GM18511 (cell line): ENCODE measurements at regions not wholly inside any gene's neighbourhood (a gene's known extent, or its start where the extent isn't known, plus 50 kb on each side); places are given as distances from the start of the nearest gene placed in this dataset.

Experiments
- ATAC-seq: cut with Tn5 transposase; IDR thresholded peaks from one replicate; pipeline ENCODE4 v1.9.1; 2021; ENCODE audit warnings: mild to moderate bottlenecking, moderate library complexity; ENCODE audit not compliant: unreplicated experiment

GRCh38 chr15:57821826-57822225 lies 115.3 kb downstream of the POLR2M start:
- ATAC-seq = no peak

GRCh38 chr15:57823325-57823882 lies 116.9 kb downstream of the POLR2M start:
- ATAC-seq = no peak

GRCh38 chr15:57824186-57824585 lies 117.7 kb downstream of the POLR2M start:
- ATAC-seq = no peak

- no peak for ATAC-seq
These were observed 120.5 kb downstream of the POLR2M start for GRCh38 chr15:57827021-57827420.

- no peak for ATAC-seq
These were observed 121.5 kb downstream of the POLR2M start for GRCh38 chr15:57827971-57828370.

- no peak for ATAC-seq
These were observed 125.7 kb downstream of the POLR2M start for GRCh38 chr15:57832183-57832582.

DNA sequence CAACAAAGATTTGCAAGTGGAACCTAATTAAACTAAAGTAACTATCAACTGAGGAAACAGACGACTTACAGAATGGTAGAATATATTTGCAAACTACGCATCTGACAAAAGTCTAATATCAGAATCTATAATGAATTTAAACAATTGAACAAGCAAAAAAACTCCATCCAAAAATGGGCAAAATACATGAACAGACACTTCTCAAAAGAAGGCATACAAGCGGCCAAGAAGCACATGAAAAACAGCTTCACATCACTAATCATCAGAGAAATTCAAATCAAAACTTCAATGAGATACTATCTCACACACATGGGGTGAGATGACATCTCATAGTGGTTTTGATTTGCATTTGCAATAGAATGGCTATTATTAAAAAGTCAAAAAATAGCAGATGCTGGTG lies 128.6 kb downstream of the POLR2M start:
- ATAC-seq = no peak

- ATAC-seq = no peak
These were observed 142.8 kb downstream of the POLR2M start for GRCh38 chr15:57849317-57849716.

DNA sequence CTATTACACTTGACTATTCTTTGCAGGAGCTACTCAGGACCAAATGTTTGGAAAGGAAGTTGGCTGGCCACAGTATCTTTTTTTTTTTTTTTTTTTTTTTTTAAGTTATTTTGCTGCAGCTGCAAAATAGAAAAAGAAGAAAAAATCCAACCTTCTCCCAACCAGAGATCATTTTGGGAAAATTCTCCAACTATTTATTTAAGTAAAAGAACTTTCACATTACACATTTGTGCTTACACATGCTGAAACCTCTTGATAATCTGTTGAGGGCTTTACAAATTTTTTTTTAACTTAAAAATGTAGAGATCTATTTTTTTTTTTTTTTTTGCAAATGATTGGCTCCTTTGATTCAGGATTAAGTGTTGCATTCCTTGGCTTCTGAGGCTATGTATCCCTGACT lies 148.0 kb downstream of the POLR2M start:
- ATAC-seq = no peak

DNA sequence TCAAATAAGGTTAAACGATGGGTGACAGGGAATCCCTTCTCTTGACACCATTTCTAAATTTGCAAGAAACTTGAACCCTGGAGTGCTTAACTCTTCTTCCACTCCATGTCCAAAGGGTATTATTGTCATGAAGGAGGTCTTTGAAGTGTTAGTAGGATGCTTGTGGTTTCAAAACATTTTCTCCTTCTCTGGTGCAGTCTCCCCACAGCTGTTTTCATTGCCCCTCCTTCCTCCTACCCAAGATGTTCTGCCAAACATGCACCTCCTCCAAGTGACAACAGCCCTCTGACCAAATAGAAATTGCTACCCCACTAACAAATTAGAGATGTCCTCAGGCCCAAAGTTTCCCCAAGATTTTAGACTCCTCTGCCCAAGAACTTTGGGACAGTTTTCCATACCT lies 151.4 kb downstream of the POLR2M start:
- no peak for ATAC-seq

DNA sequence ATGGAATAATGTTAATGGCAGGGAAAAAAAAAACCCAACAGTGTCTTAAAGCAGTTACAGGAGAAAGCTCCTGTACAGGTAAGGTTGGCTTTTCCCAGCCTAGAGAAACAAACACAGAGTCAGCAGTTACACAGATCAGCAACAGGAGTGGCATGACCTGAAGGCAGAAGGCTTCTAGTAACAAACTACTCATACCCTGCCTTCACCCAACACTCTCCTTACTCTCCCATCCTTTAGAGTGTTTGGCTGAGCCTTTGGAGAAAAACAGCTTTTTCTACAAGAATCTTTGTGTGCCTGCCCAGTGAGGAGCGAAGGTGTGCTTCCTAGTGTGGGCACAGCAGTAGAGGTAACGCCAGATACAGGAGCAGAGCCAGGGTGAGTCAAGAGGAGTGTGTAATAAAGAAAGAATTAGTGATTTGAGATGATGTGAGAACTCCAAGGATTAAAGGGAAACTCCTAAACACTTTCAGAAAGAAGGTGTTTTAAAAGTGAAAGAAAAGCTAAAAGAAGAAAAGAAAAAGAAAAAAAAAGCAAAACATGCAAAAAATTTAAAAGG lies 152.7 kb downstream of the POLR2M start:
- no peak for ATAC-seq

DNA sequence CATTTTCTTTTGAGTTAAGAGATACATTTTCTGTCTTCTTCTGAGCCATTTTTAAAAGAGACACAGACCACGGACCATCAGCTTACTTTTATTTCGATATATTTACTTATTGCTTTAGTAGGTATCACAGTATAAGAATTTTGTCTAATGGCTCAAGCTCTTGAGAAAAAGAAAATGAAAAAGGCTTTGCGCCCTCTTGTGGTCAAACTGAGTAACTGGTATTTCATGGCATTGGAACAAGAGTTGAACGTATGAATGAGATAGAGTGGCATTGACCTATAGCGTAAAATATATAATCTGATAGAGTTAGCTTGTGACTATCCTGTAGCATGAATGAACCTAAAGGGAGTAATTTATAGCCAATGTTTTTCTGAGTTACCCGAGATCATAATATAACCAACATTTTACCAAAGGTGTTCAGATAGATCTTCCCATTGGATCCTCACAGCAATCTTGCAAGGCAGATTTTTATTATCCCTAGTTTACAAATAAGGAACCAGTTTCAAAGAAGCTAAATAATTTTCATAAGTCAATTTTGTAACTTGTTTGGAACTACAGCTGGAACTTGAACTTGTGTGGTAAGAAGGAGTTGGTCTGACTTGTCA lies 154.6 kb downstream of the POLR2M start:
- no peak for ATAC-seq

DNA sequence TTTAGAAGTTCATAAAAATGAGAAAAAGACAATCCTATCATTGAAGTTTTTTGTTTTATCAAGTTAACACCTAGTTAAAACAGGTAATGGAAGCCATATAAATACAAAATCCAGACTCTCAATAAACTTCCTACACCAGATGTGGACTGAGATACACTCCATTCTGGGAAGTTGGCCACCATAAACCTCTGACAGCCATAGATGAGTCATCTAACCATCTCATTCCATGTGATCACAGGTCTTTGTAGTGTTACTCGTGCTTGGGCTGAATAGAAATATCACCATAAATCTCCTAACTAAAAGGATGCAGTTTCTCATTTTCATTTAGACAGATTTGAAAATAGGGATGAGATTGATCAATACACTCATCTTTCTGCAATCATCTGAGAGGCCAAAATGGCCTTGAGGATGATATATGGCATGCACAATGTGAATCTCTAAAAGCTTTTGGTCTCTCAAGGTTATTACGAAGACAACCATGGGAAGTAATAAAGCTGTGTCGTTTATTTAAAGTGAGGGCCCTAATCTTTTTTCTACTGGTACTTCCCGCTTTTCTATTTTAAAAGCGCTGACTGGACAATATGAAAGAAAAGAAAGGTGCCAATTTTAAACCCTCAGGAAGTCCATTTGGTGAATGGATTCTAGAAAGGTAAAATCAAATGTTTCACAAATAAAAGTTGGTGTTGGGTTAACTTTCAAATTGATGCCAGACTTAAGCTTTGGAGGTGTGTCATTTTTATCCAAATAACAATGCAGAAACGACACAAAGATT lies 155.5 kb downstream of the POLR2M start:
- ATAC-seq = no peak

DNA sequence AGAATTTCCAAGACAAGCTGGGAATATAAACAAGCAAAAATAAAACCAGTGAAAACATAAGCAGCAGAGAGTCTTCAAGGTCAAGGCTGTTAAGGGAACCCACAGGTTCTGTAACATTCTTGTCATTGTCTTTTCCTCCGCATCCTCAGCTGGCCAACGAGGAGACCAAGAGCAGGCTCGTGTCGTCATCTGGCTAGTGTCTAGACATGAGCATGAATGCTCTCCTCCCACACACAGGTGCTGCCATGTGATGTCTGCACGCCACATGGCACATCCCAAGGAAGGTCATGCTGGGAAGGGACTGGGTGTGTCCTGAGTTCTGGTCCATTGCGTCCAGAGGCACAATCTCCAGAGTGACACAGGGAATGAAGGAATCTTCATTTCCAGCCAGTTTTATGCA lies 156.2 kb downstream of the POLR2M start:
- no peak for ATAC-seq

GRCh38 chr15:57865294-57865693 lies 158.8 kb downstream of the POLR2M start:
- no peak for ATAC-seq

- peak; percentile 50 for ATAC-seq
These were observed 159.7 kb downstream of the POLR2M start for GRCh38 chr15:57866149-57866736.

DNA sequence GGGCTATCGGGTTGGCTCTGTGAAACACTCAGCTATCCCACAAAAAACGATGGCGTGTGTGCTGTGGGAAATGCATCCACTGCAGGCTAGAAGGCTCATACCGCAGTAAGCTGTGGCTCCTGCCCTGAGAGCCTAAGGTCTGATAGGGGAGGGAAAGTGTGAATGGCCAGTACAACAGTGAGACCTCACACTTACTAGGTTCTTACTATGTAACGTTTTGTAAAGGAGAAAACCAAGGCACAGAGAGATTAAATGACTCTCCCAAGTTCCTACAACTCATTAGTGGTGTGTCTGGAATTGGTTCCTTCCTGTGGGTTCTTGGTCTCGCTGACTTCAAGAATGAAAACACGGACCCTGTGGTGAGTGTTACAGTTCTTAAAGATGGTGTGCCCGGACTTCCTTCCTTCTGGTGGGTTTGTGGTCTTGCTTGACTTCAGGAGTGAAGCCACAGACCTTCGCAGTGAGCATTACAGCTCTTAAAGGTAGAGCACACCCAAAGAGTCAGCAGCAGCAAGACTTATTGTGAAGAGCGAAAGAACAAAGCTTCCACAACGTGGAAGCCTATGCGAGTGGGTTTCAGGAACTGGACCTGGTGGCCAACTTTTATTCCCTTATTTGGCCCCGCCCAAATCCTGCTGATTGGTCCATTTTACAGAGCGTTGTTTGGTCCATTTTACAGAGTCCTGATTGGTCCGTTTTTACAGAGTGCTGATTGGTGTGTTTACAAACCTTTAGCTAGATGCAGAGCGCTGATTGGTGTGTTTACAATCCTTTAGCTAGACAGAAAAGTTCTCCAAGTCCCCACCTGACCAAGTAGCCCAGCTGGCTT lies 161.7 kb downstream of the POLR2M start:
- no peak for ATAC-seq

- no peak for ATAC-seq
These were observed 164.2 kb downstream of the POLR2M start for GRCh38 chr15:57870667-57871066.

DNA sequence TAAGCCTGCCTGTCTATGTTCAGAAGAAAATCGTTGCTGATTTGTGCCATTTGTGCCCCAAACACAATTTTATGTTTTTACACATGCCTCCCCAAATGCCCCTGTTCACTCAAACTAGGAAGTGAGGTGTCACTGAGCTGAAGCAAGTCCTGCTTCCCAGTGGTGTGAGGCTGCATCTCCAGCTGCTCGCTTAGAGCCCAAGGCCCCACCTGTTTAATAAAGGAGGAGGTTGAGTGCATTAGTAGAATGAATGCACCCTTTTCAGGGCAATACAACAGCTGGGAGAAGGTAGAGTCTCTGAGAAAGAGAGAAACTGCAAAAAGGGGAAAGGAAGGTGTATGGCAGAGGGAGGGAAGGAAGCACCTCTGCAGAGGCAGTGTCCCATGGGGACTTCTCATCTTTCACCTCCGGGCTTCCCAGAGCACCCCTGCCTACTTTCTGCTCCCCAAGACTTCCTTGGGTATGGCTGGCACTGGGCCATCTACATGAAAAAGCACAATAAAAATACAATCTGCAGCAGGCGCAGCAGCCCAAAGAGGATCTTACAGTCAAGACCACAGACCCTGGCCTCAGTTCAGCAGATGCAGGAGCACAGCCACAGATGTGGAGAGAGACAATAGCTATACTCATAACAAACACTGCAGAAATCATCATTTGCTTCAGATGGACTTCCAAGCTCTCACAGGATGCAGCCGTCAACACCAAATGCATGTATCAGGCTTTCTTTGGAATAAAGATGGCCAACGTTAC lies 165.9 kb downstream of the POLR2M start:
- ATAC-seq = no peak

GRCh38 chr15:57873564-57874209 lies 167.2 kb downstream of the POLR2M start:
- ATAC-seq = no peak
